Fibroblast of lung (primary cell): ENCODE measurements at regions not wholly inside any gene's neighbourhood (a gene's known extent, or its start where the extent isn't known, plus 50 kb on each side); places are given as distances from the start of the nearest gene placed in this dataset.

Experiments
- CTCF ChIP-seq, 2 donors: IDR thresholded peaks in 1 of 2; conservative IDR thresholded peaks in 1 of 2; 1 replicate in 1 of 2; 2 replicates in 1 of 2; pipeline ENCODE4 v1.5.1; 2011 to 2012; ENCODE audit warnings: low read length in 2 of 2, control low read depth in 1 of 2, inconsistent platforms in 1 of 2, low read depth in 1 of 2, mild to moderate bottlenecking in 1 of 2
- EZH2 ChIP-seq: IDR thresholded peaks from 2 replicates; pipeline ENCODE4 v1.5.1; 2012; ENCODE audit warnings: low read length, control low read depth, mild to moderate bottlenecking; ENCODE audit errors: missing control alignments

GRCh38 chr18:41842886-41843285 is 112.1 kb upstream of the PIK3C3 start:
- TF ChIP-seq CTCF (conservative IDR thresholded peaks at IDR 0.05 in 1 of 2, IDR thresholded peaks at IDR 0.05 in 1 of 2; ENCODE audit: low read depth in 1 of 2, low read length in 2 of 2) = no peak
- TF ChIP-seq EZH2 = no peak
